PC-9 (cell line): ENCODE measurements at regions not wholly inside any gene's neighbourhood (a gene's known extent, or its start where the extent isn't known, plus 50 kb on each side); places are given as distances from the start of the nearest gene placed in this dataset.
"Not testable (repeated sequence)": the region's sequence is repeated elsewhere in the genome, so short reads cannot be mapped to it uniquely, and the experiment has no call there.

Source experiments
- CTCF ChIP-seq: fragments of 200-600 bp; sonication (generic); conservative IDR thresholded peaks from 2 replicates; pipeline ENCODE4 v1.6.1; 2017; ENCODE audit warnings: mixed run types, antibody characterized with exemption, mild to moderate bottlenecking, moderate library complexity
- EZH2 ChIP-seq: fragments of 200-600 bp; sonication (generic); IDR thresholded peaks from 2 replicates; pipeline ENCODE4 v1.8.0; 2017; ENCODE audit warnings: antibody characterized with exemption, low read depth

GRCh38 chr5:87199704-87200103 lies 68.0 kb upstream of the RASA1 start:
- not testable (repeated sequence) for TF ChIP-seq CTCF, EZH2
